Adrenal gland (tissue), 9 donors: ENCODE measurements at regions not wholly inside any gene's neighbourhood (a gene's known extent, or its start where the extent isn't known, plus 50 kb on each side); places are given as distances from the start of the nearest gene placed in this dataset.

Source experiments
- DNase-seq, 7 donors: peaks; one replicate each; pipeline ENCODE4 v3.0.0-alpha.2; 2019 to 2020
- H3K27ac ChIP-seq, 5 donors: fragments of 200-600 bp; sonication (generic) in 4 of 5; 1 replicate in 3 of 5; 2 replicates in 2 of 5; pipeline versions ENCODE4 v1.5.1 to v1.8.0; 2016 to 2020; ENCODE audit warnings: mild to moderate bottlenecking in 1 of 5
- H3K27me3 ChIP-seq: fragments of 200-600 bp; 2 replicates; pipeline ENCODE4 v1.8.0; 2021
- H3K36me3 ChIP-seq, 2 donors: fragments of 200-600 bp; replicated peaks in 1 of 2; 1 replicate in 1 of 2; 2 replicates in 1 of 2; pipeline versions ENCODE4 v1.5.1 to v1.8.0; 2018 to 2022
- H3K4me1 ChIP-seq, 2 donors: fragments of 200-600 bp; replicated peaks in 1 of 2; 1 replicate in 1 of 2; 2 replicates in 1 of 2; pipeline versions ENCODE4 v1.5.1 to v1.8.0; 2018 to 2021
- H3K4me3 ChIP-seq, 4 donors: fragments of 200-600 bp; sonication (generic) in 3 of 4; one replicate each; pipeline ENCODE4 v1.5.1; 2016 to 2018
- H3K9me3 ChIP-seq, 3 donors: fragments of 200-600 bp; sonication (generic) in 1 of 3; replicated peaks in 1 of 3; 1 replicate in 2 of 3; 2 replicates in 1 of 3; pipeline versions ENCODE4 v1.5.1 to v1.8.0; 2016 to 2021
- CTCF ChIP-seq, 6 experiments: fragments of 450-650 bp in 4 of 6; fragments of 200-600 bp in 2 of 6; sonication (generic) in 1 of 6; IDR thresholded peaks; 1 replicate in 5 of 6; 2 replicates in 1 of 6; pipeline versions ENCODE4 v1.5.1 to v1.8.0; 2016 to 2021; ENCODE audit warnings: antibody characterized with exemption in 6 of 6, mild to moderate bottlenecking in 2 of 6, moderate library complexity in 1 of 6
- POLR2A ChIP-seq, 2 donors: fragments of 450-650 bp; IDR thresholded peaks; one replicate each; pipeline ENCODE4 v1.6.1; 2017; ENCODE audit warnings: antibody characterized with exemption in 2 of 2, mild to moderate bottlenecking in 2 of 2, moderate library complexity in 1 of 2
- WGBS, 4 donors: extraction: QIAGEN DNeasy Blood & Tissue Kit in 2 of 4; methylation state at CpG; one replicate each; pipeline versions ENCODE4 v1.1.5 to v1.1.7; 2013 to 2017; 5-methylcytosine and 5-hydroxymethylcytosine counted together
- intact Hi-C, 2 donors: fragments of 100-400 bp; cut with DNase I; formaldehyde crosslinking; loops; one replicate each; pipeline versions ENCODE4 v1.14.1 to v1.15.0; 2022 to 2023
- donor health status: healthy with polysubstance abuse.
- donor health status: Bipolar disorder and iron deficiency.
- donor health status: DM: yes; HTN: yes; CAD: no.
- donor health status: DM: no; HTN: no; CAD: no.
- donor health status: DM: no; HTN: no; CAD: no.

- intact Hi-C loops, result no loop called here
- H3K27ac ChIP-seq, result no peak overlapping the region
- no peak for DNase-seq
- H3K4me3 ChIP-seq, result no peak overlapping the region
- no peaks in the 10 kb centered on the region for H3K9me3 ChIP-seq
- H3K4me1 ChIP-seq, result no peaks in the 10 kb centered on the region
- H3K27me3 ChIP-seq, result no peaks in the 10 kb centered on the region
- TF ChIP-seq CTCF (IDR thresholded peaks at IDR 0.05) (no peak), POLR2A (IDR thresholded peaks at IDR 0.05) (no peak)
- WGBS, 4 donors, result 80 to 92% (median 87%) methylated on average over 2 to 3 of the region's 3 CpGs
- H3K36me3 ChIP-seq, result no peaks in the 10 kb centered on the region
Observed at GRCh38 chr1:55937840-55938375, 641.5 kb downstream of the PLPP3 start.

- Histone ChIP-seq H3K36me3 (no peaks in the 10 kb centered on the region), H3K27me3 (no peaks in the 10 kb centered on the region), H3K4me3 (no peak overlapping the region), H3K4me1 (no peaks in the 10 kb centered on the region), H3K9me3 (no peaks in the 10 kb centered on the region), H3K27ac (no peak overlapping the region)
- no peak for TF ChIP-seq POLR2A (IDR thresholded peaks at IDR 0.05)
- no peak for TF ChIP-seq CTCF (IDR thresholded peaks at IDR 0.05)
- no peak for DNase-seq
- WGBS, 4 donors, result 51 to 81% (median 64%) methylated on average over 2 to 3 of the region's 5 CpGs
- intact Hi-C loops, result no loop called here
Observed at GRCh38 chr1:55935236-55935635, 644.1 kb downstream of the PLPP3 start.

GRCh38 chr1:55932402-55932801 lies 647.0 kb downstream of the PLPP3 start:
- 92 to 97% (median 95%) methylated on average over 1 of the region's 1 CpG for WGBS, 4 donors
- intact Hi-C loops, result no loop called here
- TF ChIP-seq POLR2A (IDR thresholded peaks at IDR 0.05) (no peak), CTCF (IDR thresholded peaks at IDR 0.05) (no peak)
- Histone ChIP-seq H3K27ac (no peak overlapping the region), H3K27me3 (no peaks in the 10 kb centered on the region), H3K4me3 (no peak overlapping the region), H3K9me3 (no peaks in the 10 kb centered on the region), H3K36me3 (no peaks in the 10 kb centered on the region), H3K4me1 (no peaks in the 10 kb centered on the region)
- DNase-seq, result no peak

- Histone ChIP-seq H3K36me3 (no peaks in the 10 kb centered on the region), H3K27ac (no peak overlapping the region), H3K27me3 (no peaks in the 10 kb centered on the region), H3K4me3 (no peak overlapping the region), H3K4me1 (no peaks in the 10 kb centered on the region), H3K9me3 (no peaks in the 10 kb centered on the region)
- DNase-seq, result no peak
- 68 to 81% (median 75%) methylated on average over 4 of the region's 4 CpGs for WGBS, 4 donors
- intact Hi-C loops, result no loop called here
- TF ChIP-seq POLR2A (IDR thresholded peaks at IDR 0.05) (no peak), CTCF (IDR thresholded peaks at IDR 0.05) (no peak)
Observed at GRCh38 chr1:55931081-55931940, 648.1 kb downstream of the PLPP3 start.
